ENCODE measurements at regions not wholly inside any gene's neighbourhood (a gene's known extent, or its start where the extent isn't known, plus 50 kb on each side); places are given as distances from the start of the nearest gene placed in this dataset.

GRCh38 chr1:59163268-59164092 lies 133.4 kb upstream of the FGGY start:
- H3K27ac Mint-ChIP-seq: no peak overlapping the region
- no peaks in the 10 kb centered on the region for H3K36me3 Mint-ChIP-seq (ENCODE audit: insufficient read depth in 2 of 2)
- H3K4me1 Mint-ChIP-seq (ENCODE audit: low read depth): no peaks in the 10 kb centered on the region
- DNase-seq: no peak
- peaks cover 0 to 3% of the 10 kb centered on the region in 2 donors for H3K9me3 Mint-ChIP-seq
- no peak overlapping the region for H3K4me3 Mint-ChIP-seq
- peaks cover 27% of the 10 kb centered on the region for H3K27me3 Mint-ChIP-seq (ENCODE audit: low read depth)
- no peak for ATAC-seq (replicated peaks in 1 of 2)

GRCh38 chr1:59164371-59164770 lies 132.5 kb upstream of the FGGY start:
- Mint-ChIP-seq H3K27ac (no peak overlapping the region), H3K36me3 (ENCODE audit: insufficient read depth in 2 of 2) (no peaks in the 10 kb centered on the region), H3K9me3 (no peaks in the 10 kb centered on the region), H3K4me3 (no peak overlapping the region), H3K4me1 (ENCODE audit: low read depth) (no peaks in the 10 kb centered on the region), H3K27me3 (ENCODE audit: low read depth) (peaks cover 27% of the 10 kb centered on the region)
- no peak for DNase-seq
- ATAC-seq (replicated peaks in 1 of 2): no peak

- Mint-ChIP-seq H3K4me3 (no peak overlapping the region), H3K27ac (no peak overlapping the region), H3K4me1 (ENCODE audit: low read depth) (no peaks in the 10 kb centered on the region), H3K9me3 (no peaks in the 10 kb centered on the region), H3K36me3 (ENCODE audit: insufficient read depth in 2 of 2) (no peaks in the 10 kb centered on the region), H3K27me3 (ENCODE audit: low read depth) (peaks cover 27% of the 10 kb centered on the region)
- ATAC-seq (replicated peaks in 1 of 2): no peak
- DNase-seq: no peak
Measured at GRCh38 chr1:59165353-59165752, 131.5 kb upstream of the FGGY start.

- no peaks in the 10 kb centered on the region for H3K4me1 Mint-ChIP-seq (ENCODE audit: low read depth)
- DNase-seq (no peak), ATAC-seq (replicated peaks in 1 of 2) (no peak)
- no peaks in the 10 kb centered on the region for H3K36me3 Mint-ChIP-seq (ENCODE audit: insufficient read depth in 2 of 2)
- peaks cover 18% of the 10 kb centered on the region for H3K27me3 Mint-ChIP-seq (ENCODE audit: low read depth)
- no peak overlapping the region for H3K27ac Mint-ChIP-seq
- H3K9me3 Mint-ChIP-seq: no peaks in the 10 kb centered on the region
- H3K4me3 Mint-ChIP-seq: no peak overlapping the region
Measured at GRCh38 chr1:59169703-59170102, 127.2 kb upstream of the FGGY start.

GRCh38 chr1:59170659-59171058 lies 126.2 kb upstream of the FGGY start:
- DNase-seq (no peak), ATAC-seq (replicated peaks in 1 of 2) (no peak)
- Mint-ChIP-seq H3K27ac (no peak overlapping the region), H3K4me1 (ENCODE audit: low read depth) (no peaks in the 10 kb centered on the region), H3K4me3 (no peak overlapping the region), H3K36me3 (ENCODE audit: insufficient read depth in 2 of 2) (no peaks in the 10 kb centered on the region), H3K9me3 (no peaks in the 10 kb centered on the region), H3K27me3 (ENCODE audit: low read depth) (peaks cover 9% of the 10 kb centered on the region)

- Mint-ChIP-seq H3K27me3 (ENCODE audit: low read depth) (peaks cover under 1% of the 10 kb centered on the region), H3K27ac (no peak overlapping the region), H3K4me3 (no peak overlapping the region), H3K9me3 (no peaks in the 10 kb centered on the region), H3K36me3 (ENCODE audit: insufficient read depth in 2 of 2) (no peaks in the 10 kb centered on the region), H3K4me1 (ENCODE audit: low read depth) (no peaks in the 10 kb centered on the region)
- ATAC-seq (replicated peaks in 1 of 2) (no peak), DNase-seq (no peak)
Measured at GRCh38 chr1:59171788-59172187, 125.1 kb upstream of the FGGY start.

- H3K4me1 Mint-ChIP-seq (ENCODE audit: low read depth): no peaks in the 10 kb centered on the region
- DNase-seq (no peak), ATAC-seq (replicated peaks in 1 of 2) (no peak)
- peaks cover 0 to 3% of the 10 kb centered on the region in 2 donors for H3K36me3 Mint-ChIP-seq (ENCODE audit: insufficient read depth in 2 of 2)
- peaks cover 3% of the 10 kb centered on the region in 2 donors for H3K9me3 Mint-ChIP-seq
- no peak overlapping the region for H3K4me3 Mint-ChIP-seq
- no peak overlapping the region for H3K27ac Mint-ChIP-seq
- no peaks in the 10 kb centered on the region for H3K27me3 Mint-ChIP-seq (ENCODE audit: low read depth)
Measured at GRCh38 chr1:59172693-59173092, 124.2 kb upstream of the FGGY start.

- DNase-seq: no peak
- Mint-ChIP-seq H3K9me3 (peaks cover 3% of the 10 kb centered on the region in 2 donors), H3K27me3 (ENCODE audit: low read depth) (no peaks in the 10 kb centered on the region), H3K27ac (no peak overlapping the region), H3K4me1 (ENCODE audit: low read depth) (no peaks in the 10 kb centered on the region), H3K4me3 (no peak overlapping the region), H3K36me3 (ENCODE audit: insufficient read depth in 2 of 2) (peaks cover 0 to 3% of the 10 kb centered on the region in 2 donors)
- ATAC-seq (replicated peaks in 1 of 2): no peak
Measured at GRCh38 chr1:59173721-59174120, 123.2 kb upstream of the FGGY start.

- Mint-ChIP-seq H3K27ac (no peak overlapping the region), H3K9me3 (peaks cover 3% of the 10 kb centered on the region in 2 donors), H3K36me3 (ENCODE audit: insufficient read depth in 2 of 2) (peaks cover 0 to 3% of the 10 kb centered on the region in 2 donors), H3K4me1 (ENCODE audit: low read depth) (no peaks in the 10 kb centered on the region), H3K4me3 (no peak overlapping the region), H3K27me3 (ENCODE audit: low read depth) (no peaks in the 10 kb centered on the region)
- ATAC-seq (replicated peaks in 1 of 2): no peak
- no peak for DNase-seq
Measured at GRCh38 chr1:59176471-59176870, 120.4 kb upstream of the FGGY start.

- H3K27me3 Mint-ChIP-seq (ENCODE audit: low read depth): no peaks in the 10 kb centered on the region
- peaks cover 0 to 3% of the 10 kb centered on the region in 2 donors for H3K36me3 Mint-ChIP-seq (ENCODE audit: insufficient read depth in 2 of 2)
Measured at GRCh38 chr1:59177756-59178155, 119.1 kb upstream of the FGGY start.

GRCh38 chr1:59178339-59179187 lies 118.3 kb upstream of the FGGY start:
- peaks cover 3% of the 10 kb centered on the region in 2 donors for H3K9me3 Mint-ChIP-seq
- ATAC-seq (replicated peaks in 1 of 2): no peak
- no peak overlapping the region for H3K4me3 Mint-ChIP-seq

More at GRCh38 chr1:59177756-59178155, 119.1 kb upstream of the FGGY start:
- no peak overlapping the region for H3K27ac Mint-ChIP-seq
- ATAC-seq (replicated peaks in 1 of 2) (no peak), DNase-seq (no peak)
- H3K4me1 Mint-ChIP-seq (ENCODE audit: low read depth): no peaks in the 10 kb centered on the region
- no peak overlapping the region for H3K4me3 Mint-ChIP-seq
- H3K9me3 Mint-ChIP-seq: peaks cover 3% of the 10 kb centered on the region in 2 donors

GRCh38 chr1:59179673-59180072 lies 117.2 kb upstream of the FGGY start:
- Mint-ChIP-seq H3K4me3 (no peak overlapping the region), H3K27ac (no peak overlapping the region), H3K9me3 (peaks cover 3% of the 10 kb centered on the region in 2 donors), H3K36me3 (ENCODE audit: insufficient read depth in 2 of 2) (peaks cover 0 to 3% of the 10 kb centered on the region in 2 donors), H3K27me3 (ENCODE audit: low read depth) (no peaks in the 10 kb centered on the region), H3K4me1 (ENCODE audit: low read depth) (no peaks in the 10 kb centered on the region)
- DNase-seq (no peak), ATAC-seq (replicated peaks in 1 of 2) (no peak)

More at GRCh38 chr1:59178339-59179187, 118.3 kb upstream of the FGGY start:
- no peaks in the 10 kb centered on the region for H3K27me3 Mint-ChIP-seq (ENCODE audit: low read depth)
- peaks cover 0 to 3% of the 10 kb centered on the region in 2 donors for H3K36me3 Mint-ChIP-seq (ENCODE audit: insufficient read depth in 2 of 2)
- no peak for DNase-seq
- H3K4me1 Mint-ChIP-seq (ENCODE audit: low read depth): no peaks in the 10 kb centered on the region
- H3K27ac Mint-ChIP-seq: no peak overlapping the region

- H3K36me3 Mint-ChIP-seq (ENCODE audit: insufficient read depth in 2 of 2): peaks cover 0 to 3% of the 10 kb centered on the region in 2 donors
- H3K4me3 Mint-ChIP-seq: no peak overlapping the region
- H3K27me3 Mint-ChIP-seq (ENCODE audit: low read depth): no peaks in the 10 kb centered on the region
- no peaks in the 10 kb centered on the region for H3K4me1 Mint-ChIP-seq (ENCODE audit: low read depth)
- H3K27ac Mint-ChIP-seq: no peak overlapping the region
- ATAC-seq (replicated peaks in 1 of 2) (no peak), DNase-seq (no peak)
- H3K9me3 Mint-ChIP-seq: peaks cover 3% of the 10 kb centered on the region in 2 donors
Measured at GRCh38 chr1:59180735-59181134, 116.2 kb upstream of the FGGY start.
